Effector memory CD8-positive, alpha-beta T cell (primary cell): ENCODE measurements at regions not wholly inside any gene's neighbourhood (a gene's known extent, or its start where the extent isn't known, plus 50 kb on each side); places are given as distances from the start of the nearest gene placed in this dataset.

Experiments
- ATAC-seq: fragments of 150-1000 bp; cut with Tn5 transposase; replicated peaks from 2 replicates; pipeline ENCODE4 v1.10.0; 2021; ENCODE audit warnings: mild to moderate bottlenecking, moderate library complexity
- DNase-seq, 3 experiments: peaks; one replicate each; pipeline ENCODE4 v3.0.0; 2021
- H3K27ac Mint-ChIP-seq, 2 donors: one replicate each; pipeline ENCODE4 v1.8.0; 2022; ENCODE audit warnings: mild to moderate bottlenecking in 2 of 2, mixed read lengths in 2 of 2, moderate library complexity in 2 of 2
- H3K27me3 Mint-ChIP-seq, 2 donors: one replicate each; pipeline ENCODE4 v1.8.0; 2022; ENCODE audit warnings: mixed read lengths in 2 of 2
- H3K36me3 Mint-ChIP-seq: one replicate; pipeline ENCODE4 v1.8.0; 2022; ENCODE audit warnings: mild to moderate bottlenecking, moderate library complexity, mixed read lengths; ENCODE audit not compliant: insufficient read depth
- H3K4me1 Mint-ChIP-seq, 2 donors: one replicate each; pipeline ENCODE4 v1.8.0; 2022; ENCODE audit warnings: low read depth in 2 of 2, mixed read lengths in 2 of 2
- H3K4me3 Mint-ChIP-seq, 2 donors: one replicate each; pipeline ENCODE4 v1.8.0; 2022; ENCODE audit warnings: mild to moderate bottlenecking in 2 of 2, mixed read lengths in 2 of 2, moderate library complexity in 2 of 2
- H3K9me3 Mint-ChIP-seq, 2 donors: one replicate each; pipeline ENCODE4 v1.8.0; 2022; ENCODE audit warnings: mixed read lengths in 2 of 2

GRCh38 chr12:125210104-125210755 lies 145.0 kb downstream of the AACS start:
- Mint-ChIP-seq H3K4me3 (no peak overlapping the region), H3K27ac (no peak overlapping the region), H3K9me3 (no peaks in the 10 kb centered on the region), H3K27me3 (peaks cover 36 to 70% of the 10 kb centered on the region in 2 donors), H3K36me3 (no peaks in the 10 kb centered on the region), H3K4me1 (peaks cover 0 to 2% of the 10 kb centered on the region in 2 donors)
- DNase-seq, result no peak
- no peak for ATAC-seq

GRCh38 chr12:125211464-125211863 lies 146.2 kb downstream of the AACS start:
- Mint-ChIP-seq H3K36me3 (no peaks in the 10 kb centered on the region), H3K9me3 (no peaks in the 10 kb centered on the region), H3K27me3 (peaks cover 32 to 59% of the 10 kb centered on the region in 2 donors), H3K4me1 (peaks cover 0 to 2% of the 10 kb centered on the region in 2 donors), H3K4me3 (no peak overlapping the region), H3K27ac (no peak overlapping the region)
- no peak for ATAC-seq
- no peak for DNase-seq

GRCh38 chr12:125214289-125214688 lies 149.1 kb downstream of the AACS start:
- DNase-seq (no peak), ATAC-seq (no peak)
- Mint-ChIP-seq H3K9me3 (no peaks in the 10 kb centered on the region), H3K36me3 (no peaks in the 10 kb centered on the region), H3K27me3 (peaks cover 35 to 38% of the 10 kb centered on the region in 2 donors), H3K27ac (no peak overlapping the region), H3K4me1 (peaks cover 0 to 2% of the 10 kb centered on the region in 2 donors), H3K4me3 (no peak overlapping the region)

- Mint-ChIP-seq H3K4me1 (no peaks in the 10 kb centered on the region), H3K27ac (no peak overlapping the region), H3K36me3 (no peaks in the 10 kb centered on the region), H3K9me3 (no peaks in the 10 kb centered on the region), H3K27me3 (peaks cover 35 to 43% of the 10 kb centered on the region in 2 donors), H3K4me3 (no peak overlapping the region)
- ATAC-seq (no peak), DNase-seq (no peak)
These were observed 151.5 kb downstream of the AACS start for GRCh38 chr12:125216756-125217155.

GRCh38 chr12:125217308-125217707 lies 152.1 kb downstream of the AACS start:
- Mint-ChIP-seq H3K27me3 (peaks cover 36 to 45% of the 10 kb centered on the region in 2 donors), H3K27ac (no peak overlapping the region), H3K4me1 (no peaks in the 10 kb centered on the region), H3K36me3 (no peaks in the 10 kb centered on the region), H3K4me3 (no peak overlapping the region), H3K9me3 (no peaks in the 10 kb centered on the region)
- DNase-seq (no peak), ATAC-seq (no peak)

- no peak for ATAC-seq
- no peak overlapping the region for H3K27ac Mint-ChIP-seq
- H3K4me3 Mint-ChIP-seq, result no peak overlapping the region
- no peaks in the 10 kb centered on the region for H3K36me3 Mint-ChIP-seq
- no peaks in the 10 kb centered on the region for H3K4me1 Mint-ChIP-seq
- DNase-seq, result no peak
- H3K9me3 Mint-ChIP-seq, result no peaks in the 10 kb centered on the region
- H3K27me3 Mint-ChIP-seq, result peaks cover 32 to 34% of the 10 kb centered on the region in 2 donors
These were observed 153.7 kb downstream of the AACS start for GRCh38 chr12:125218952-125219351.

- no peak overlapping the region for H3K27ac Mint-ChIP-seq
- H3K4me3 Mint-ChIP-seq, result no peak overlapping the region
- no peaks in the 10 kb centered on the region for H3K36me3 Mint-ChIP-seq
- peaks cover 41 to 45% of the 10 kb centered on the region in 2 donors for H3K27me3 Mint-ChIP-seq
- no peak for DNase-seq
- ATAC-seq, result no peak
- no peaks in the 10 kb centered on the region for H3K4me1 Mint-ChIP-seq
- no peaks in the 10 kb centered on the region for H3K9me3 Mint-ChIP-seq
These were observed 155.4 kb downstream of the AACS start for GRCh38 chr12:125220404-125221273.

GRCh38 chr12:125221602-125222001 lies 156.4 kb downstream of the AACS start:
- Mint-ChIP-seq H3K4me1 (no peaks in the 10 kb centered on the region), H3K27me3 (peaks cover 50 to 51% of the 10 kb centered on the region in 2 donors), H3K36me3 (no peaks in the 10 kb centered on the region), H3K4me3 (no peak overlapping the region), H3K9me3 (no peaks in the 10 kb centered on the region), H3K27ac (no peak overlapping the region)
- no peak for DNase-seq
- ATAC-seq, result no peak

- Mint-ChIP-seq H3K4me3 (no peak overlapping the region), H3K4me1 (no peaks in the 10 kb centered on the region), H3K27ac (no peak overlapping the region), H3K36me3 (no peaks in the 10 kb centered on the region), H3K27me3 (peaks cover 47 to 64% of the 10 kb centered on the region in 2 donors), H3K9me3 (no peaks in the 10 kb centered on the region)
- no peak for ATAC-seq
- DNase-seq, result no peak
These were observed 157.6 kb downstream of the AACS start for GRCh38 chr12:125222876-125223275.

- no peak for ATAC-seq
- H3K4me3 Mint-ChIP-seq, result no peak overlapping the region
- DNase-seq, result no peak
- no peaks in the 10 kb centered on the region for H3K4me1 Mint-ChIP-seq
- H3K9me3 Mint-ChIP-seq, result no peaks in the 10 kb centered on the region
- H3K36me3 Mint-ChIP-seq, result no peaks in the 10 kb centered on the region
- peaks cover 43 to 56% of the 10 kb centered on the region in 2 donors for H3K27me3 Mint-ChIP-seq
- H3K27ac Mint-ChIP-seq, result no peak overlapping the region
These were observed 160.4 kb downstream of the AACS start for GRCh38 chr12:125225641-125226040.

- DNase-seq, result no peak
- no peak for ATAC-seq
- Mint-ChIP-seq H3K4me1 (no peaks in the 10 kb centered on the region), H3K9me3 (no peaks in the 10 kb centered on the region), H3K4me3 (no peak overlapping the region), H3K27me3 (peaks cover 27 to 42% of the 10 kb centered on the region in 2 donors), H3K27ac (no peak overlapping the region), H3K36me3 (no peaks in the 10 kb centered on the region)
These were observed 163.5 kb downstream of the AACS start for GRCh38 chr12:125228519-125229260.

GRCh38 chr12:125229878-125230530 lies 164.8 kb downstream of the AACS start:
- Mint-ChIP-seq H3K27me3 (peaks cover 23 to 48% of the 10 kb centered on the region in 2 donors), H3K36me3 (no peaks in the 10 kb centered on the region), H3K4me3 (no peak overlapping the region), H3K9me3 (no peaks in the 10 kb centered on the region), H3K4me1 (no peaks in the 10 kb centered on the region), H3K27ac (no peak overlapping the region)
- no peak for DNase-seq
- ATAC-seq, result no peak

- ATAC-seq (no peak), DNase-seq (no peak)
- Mint-ChIP-seq H3K4me1 (no peaks in the 10 kb centered on the region), H3K27me3 (peaks cover 12 to 36% of the 10 kb centered on the region in 2 donors), H3K4me3 (no peak overlapping the region), H3K36me3 (no peaks in the 10 kb centered on the region), H3K27ac (no peak overlapping the region), H3K9me3 (no peaks in the 10 kb centered on the region)
These were observed 168.1 kb downstream of the AACS start for GRCh38 chr12:125233319-125233718.
